ENCODE measurements at regions not wholly inside any gene's neighbourhood (a gene's known extent, or its start where the extent isn't known, plus 50 kb on each side); places are given as distances from the start of the nearest gene placed in this dataset.

- Histone ChIP-seq H3K4me1 (ENCODE audit: control insufficient read depth, extremely low read depth, insufficient read depth, low read length) (no peaks in the 10 kb centered on the region), H3K9me3 (ENCODE audit: control insufficient read depth, low read depth, low read length) (no peaks in the 10 kb centered on the region), H3K4me2 (ENCODE audit: control insufficient read depth, extremely low read depth, insufficient read depth, low read depth, low read length) (no peak overlapping the region), H3K4me3 (ENCODE audit: control insufficient read depth in 2 of 3, extremely low read depth in 1 of 3, insufficient read depth in 2 of 3, low read depth in 1 of 3, low read length in 3 of 3) (no peak overlapping the region), H3K27me3 (ENCODE audit: control insufficient read depth, extremely low read depth, insufficient read depth, low read length) (no peaks in the 10 kb centered on the region), H3K27ac (ENCODE audit: control insufficient read depth, insufficient read depth, low read length) (no peak overlapping the region), H3K79me2 (ENCODE audit: control insufficient read depth, insufficient read depth, low read length) (no peaks in the 10 kb centered on the region), H3K9ac (ENCODE audit: control insufficient read depth, extremely low read depth, insufficient read depth, low read length) (no peak overlapping the region), H3K36me3 (ENCODE audit: control insufficient read depth in 2 of 2, extremely low read depth in 1 of 2, insufficient read depth in 2 of 2, low read length in 2 of 2) (no peaks in the 10 kb centered on the region), H2AFZ (ENCODE audit: control insufficient read depth, low read length) (no peak overlapping the region), H4K20me1 (ENCODE audit: control insufficient read depth, extremely low read depth, insufficient read depth, low read length) (no peaks in the 10 kb centered on the region), H3K9me1 (ENCODE audit: control insufficient read depth, extremely low read depth, insufficient read depth, low read length) (no peaks in the 10 kb centered on the region)
- DNase-seq (ENCODE audit: low read depth, low spot score): no peak
- TF ChIP-seq CTCF (optimal IDR thresholded peaks at IDR 0.05 in 1 of 3, IDR thresholded peaks at IDR 0.05 in 1 of 3, conservative IDR thresholded peaks at IDR 0.05 in 1 of 3; ENCODE audit: extremely low read depth in 1 of 3, insufficient read depth in 2 of 3, low read length in 3 of 3) (no peak), EZH2 (IDR thresholded peaks at IDR 0.05; ENCODE audit: low read length) (no peak)
- no peak for FAIRE-seq
- dilution Hi-C loops (cut with MboI; ENCODE audit: extremely low pct_ligation_motif_present, low sequenced_read_pairs): no loop called here
Measured at GRCh38 chr10:20685462-20685861, 211.6 kb downstream of the NEBL start.

- Histone ChIP-seq H3K27ac (ENCODE audit: control insufficient read depth, insufficient read depth, low read length) (no peak overlapping the region), H3K9me3 (ENCODE audit: control insufficient read depth, low read depth, low read length) (no peaks in the 10 kb centered on the region), H3K4me1 (ENCODE audit: control insufficient read depth, extremely low read depth, insufficient read depth, low read length) (no peaks in the 10 kb centered on the region), H3K9ac (ENCODE audit: control insufficient read depth, extremely low read depth, insufficient read depth, low read length) (no peak overlapping the region), H3K27me3 (ENCODE audit: control insufficient read depth, extremely low read depth, insufficient read depth, low read length) (no peaks in the 10 kb centered on the region), H3K4me2 (ENCODE audit: control insufficient read depth, extremely low read depth, insufficient read depth, low read depth, low read length) (no peak overlapping the region), H3K4me3 (ENCODE audit: control insufficient read depth in 2 of 3, extremely low read depth in 1 of 3, insufficient read depth in 2 of 3, low read depth in 1 of 3, low read length in 3 of 3) (no peak overlapping the region), H3K79me2 (ENCODE audit: control insufficient read depth, insufficient read depth, low read length) (no peaks in the 10 kb centered on the region), H2AFZ (ENCODE audit: control insufficient read depth, low read length) (no peak overlapping the region), H3K9me1 (ENCODE audit: control insufficient read depth, extremely low read depth, insufficient read depth, low read length) (no peaks in the 10 kb centered on the region), H4K20me1 (ENCODE audit: control insufficient read depth, extremely low read depth, insufficient read depth, low read length) (no peaks in the 10 kb centered on the region), H3K36me3 (ENCODE audit: control insufficient read depth in 2 of 2, extremely low read depth in 1 of 2, insufficient read depth in 2 of 2, low read length in 2 of 2) (no peaks in the 10 kb centered on the region)
- TF ChIP-seq EZH2 (IDR thresholded peaks at IDR 0.05; ENCODE audit: low read length): no peak
- TF ChIP-seq CTCF (optimal IDR thresholded peaks at IDR 0.05 in 1 of 3, IDR thresholded peaks at IDR 0.05 in 1 of 3, conservative IDR thresholded peaks at IDR 0.05 in 1 of 3; ENCODE audit: extremely low read depth in 1 of 3, insufficient read depth in 2 of 3, low read length in 3 of 3): no peak
- DNase-seq (ENCODE audit: low read depth, low spot score): no peak
- FAIRE-seq: no peak
- dilution Hi-C loops (cut with MboI; ENCODE audit: extremely low pct_ligation_motif_present, low sequenced_read_pairs): no loop called here
Measured at GRCh38 chr10:20683345-20683744, 213.8 kb downstream of the NEBL start.

Data from keratinocyte (primary cell).